Astrocyte of the cerebellum (primary cell): ENCODE measurements at regions not wholly inside any gene's neighbourhood (a gene's known extent, or its start where the extent isn't known, plus 50 kb on each side); places are given as distances from the start of the nearest gene placed in this dataset.

Experiments used
- DNase-seq: peaks from one replicate; pipeline ENCODE4 v3.0.0-alpha.2; 2011; ENCODE audit warnings: low read depth
- H3K4me3 ChIP-seq: 2 replicates; pipeline ENCODE4 v1.5.1; 2011; ENCODE audit warnings: mild to moderate bottlenecking, low read depth, low read length, moderate library complexity
- CTCF ChIP-seq: IDR thresholded peaks from 2 replicates; pipeline ENCODE4 v1.5.1; 2012; ENCODE audit warnings: low read length, low read depth, moderate library complexity, mild to moderate bottlenecking; ENCODE audit errors: missing control alignments
- in situ Hi-C: cut with HindIII; loops from 2 replicates; pipeline ENCODE4 v1.10.0; 2017; ENCODE audit warnings: low sequenced_read_pairs

GRCh38 chr11:128642571-128642970 is 51.3 kb upstream of the FLI1 start:
- no peak for TF ChIP-seq CTCF
- no peak for DNase-seq
- H3K4me3 ChIP-seq = no peak overlapping the region
- in situ Hi-C loops = loop anchor here (10.0 to 25.0 kb wide), 3 partner anchors 192 to 605 kb away; no protein-coding TSS in a partner anchor

GRCh38 chr11:128643661-128644317 is 50.1 kb upstream of the FLI1 start:
- TF ChIP-seq CTCF = no peak
- no peak for DNase-seq
- in situ Hi-C loops = loop anchor here (10.0 to 25.0 kb wide), 3 partner anchors 191 to 606 kb away; no protein-coding TSS in a partner anchor
- H3K4me3 ChIP-seq = no peak overlapping the region
